DND-41 (cell line): ENCODE measurements at regions not wholly inside any gene's neighbourhood (a gene's known extent, or its start where the extent isn't known, plus 50 kb on each side); places are given as distances from the start of the nearest gene placed in this dataset.

Experiments used
- CTCF ChIP-seq: IDR thresholded peaks from 2 replicates; pipeline ENCODE4 v1.5.1; 2012; ENCODE audit warnings: borderline replicate concordance, low read length, moderate library complexity, mild to moderate bottlenecking; ENCODE audit not compliant: poor library complexity, severe bottlenecking; ENCODE audit errors: extremely low read depth
- EZH2 ChIP-seq: IDR thresholded peaks from 3 replicates; pipeline ENCODE4 v1.6.1; 2012; ENCODE audit warnings: borderline replicate concordance, low read depth, mild to moderate bottlenecking, moderate library complexity, low read length, inconsistent platforms; ENCODE audit not compliant: severe bottlenecking

GRCh38 chr4:18444206-18444605 lies 422.7 kb upstream of the LCORL start:
- TF ChIP-seq CTCF: no peak
- no peak for TF ChIP-seq EZH2
